GM12872 (cell line): ENCODE measurements at regions not wholly inside any gene's neighbourhood (a gene's known extent, or its start where the extent isn't known, plus 50 kb on each side); places are given as distances from the start of the nearest gene placed in this dataset.

Experiments used
- CTCF ChIP-seq: IDR thresholded peaks from 3 replicates; pipeline ENCODE4 v1.5.1; 2011; ENCODE audit warnings: low read depth, mild to moderate bottlenecking, low read length, moderate library complexity; ENCODE audit not compliant: insufficient read depth

- TF ChIP-seq CTCF, result no peak
Measured at GRCh38 chr16:11450136-11450535, 104.9 kb downstream of the RMI2 start.

GRCh38 chr16:11452298-11452697 lies 107.0 kb downstream of the RMI2 start:
- no peak for TF ChIP-seq CTCF

- TF ChIP-seq CTCF, result no peak
Measured at GRCh38 chr16:11452746-11453389, 107.6 kb downstream of the RMI2 start.

- TF ChIP-seq CTCF, result no peak
Measured at GRCh38 chr16:11456741-11457140, 111.5 kb downstream of the RMI2 start.

- no peak for TF ChIP-seq CTCF
Measured at GRCh38 chr16:11459722-11460121, 114.5 kb downstream of the RMI2 start.

- TF ChIP-seq CTCF, result no peak
Measured at GRCh38 chr16:11460820-11461594, 115.7 kb downstream of the RMI2 start.

GRCh38 chr16:11461595-11461990 lies 116.3 kb downstream of the RMI2 start:
- TF ChIP-seq CTCF, result no peak
